ENCODE measurements at regions not wholly inside any gene's neighbourhood (a gene's known extent, or its start where the extent isn't known, plus 50 kb on each side); places are given as distances from the start of the nearest gene placed in this dataset.
"Not testable (repeated sequence)": the region's sequence is repeated elsewhere in the genome, so short reads cannot be mapped to it uniquely, and the experiment has no call there.

DNA sequence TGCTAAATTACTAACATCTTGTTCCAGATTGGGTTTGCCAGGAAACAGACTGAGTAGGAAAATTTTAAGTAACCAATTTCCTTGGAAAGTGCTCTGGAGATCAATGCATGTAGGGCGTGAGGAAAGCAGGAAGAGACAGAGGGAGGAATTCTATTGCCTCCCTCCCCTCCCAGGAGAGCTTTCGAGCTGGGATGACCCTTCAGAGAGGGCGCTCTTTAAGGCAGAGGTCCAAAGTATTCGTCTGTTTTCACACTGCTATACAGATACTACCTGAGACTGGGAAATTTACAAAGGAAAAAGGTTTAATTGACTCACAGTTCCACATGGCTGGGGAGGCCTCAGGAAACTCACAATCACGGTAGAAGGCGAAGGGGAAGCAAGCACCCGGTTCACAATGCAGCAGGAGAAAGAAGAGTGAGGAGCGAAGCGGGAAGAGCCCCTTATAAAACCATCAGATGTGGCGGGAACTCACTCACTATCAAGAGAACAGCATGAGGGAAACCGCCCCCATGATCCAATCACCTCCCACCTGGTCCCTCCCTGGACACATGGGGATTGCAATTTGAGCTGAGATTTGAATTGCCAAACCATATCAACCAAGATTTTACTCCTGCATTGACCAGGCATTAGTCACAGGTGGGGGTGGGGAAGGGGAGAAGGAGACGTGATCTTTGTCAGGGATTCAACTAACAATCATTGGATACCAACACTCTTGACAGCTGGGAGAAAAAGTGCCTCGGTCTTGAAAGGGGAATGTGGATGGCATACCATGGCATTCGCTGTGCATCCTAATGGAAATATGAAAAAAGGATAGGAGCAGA, 63.8 kb downstream of the SLITRK2 start:
- DNase-seq = no peak

DNA sequence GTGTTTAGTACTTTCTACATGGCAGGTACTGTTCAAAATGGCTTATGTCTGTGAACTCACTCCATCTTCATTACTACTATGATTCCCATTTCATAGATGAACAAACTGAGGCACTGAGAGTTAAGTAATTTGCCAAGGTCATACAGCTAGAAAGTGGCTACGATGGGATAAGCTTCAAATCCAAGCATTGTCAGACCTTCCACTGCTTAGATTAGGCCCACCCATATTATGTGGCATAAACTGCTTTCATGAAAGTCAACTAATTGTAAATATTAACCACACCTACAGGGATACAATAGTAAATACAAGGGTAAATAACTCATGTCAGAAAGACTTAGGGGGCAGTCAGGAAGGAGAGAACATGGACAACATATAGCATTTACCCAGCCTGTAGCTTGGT, 68.8 kb downstream of the SLITRK2 start:
- DNase-seq = no peak

DNA sequence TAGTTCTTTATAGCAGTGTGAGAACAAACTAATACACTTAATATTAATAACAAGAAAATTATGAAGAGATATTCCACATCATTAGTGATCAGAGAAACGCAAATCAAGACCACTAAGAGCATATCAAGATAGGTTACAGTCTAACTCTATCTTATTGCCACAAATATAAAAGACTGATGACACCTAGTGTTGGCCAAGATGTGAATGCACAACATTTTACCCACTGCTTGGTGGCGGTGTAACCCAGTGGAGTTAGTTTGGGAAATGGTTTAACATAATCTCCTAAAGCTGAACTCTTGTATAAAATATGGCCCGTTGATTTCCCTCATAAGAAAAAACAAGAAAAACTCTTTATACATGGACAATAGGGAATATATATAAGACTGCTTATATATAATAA, 92.4 kb downstream of the SLITRK2 start:
- DNase-seq = no peak

DNA sequence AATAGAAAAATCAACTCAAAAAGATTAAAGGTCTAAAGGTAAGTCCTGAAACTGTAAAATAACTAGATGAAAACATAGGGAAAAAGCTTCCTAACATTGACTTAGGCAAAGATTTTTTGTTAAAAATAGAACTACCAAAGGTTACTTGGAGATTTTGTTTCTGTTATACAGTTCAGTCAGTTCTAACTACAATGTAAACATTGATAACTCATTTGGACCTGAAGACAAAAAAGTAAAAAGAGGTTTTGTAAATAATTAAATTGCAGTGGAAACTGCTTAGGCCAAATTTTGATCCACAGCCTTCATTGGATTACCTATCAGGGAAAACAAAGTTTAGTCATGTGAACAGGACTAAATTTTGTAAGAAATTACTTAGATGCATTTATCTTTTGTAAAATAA, 101.8 kb downstream of the SLITRK2 start:
- no peak for DNase-seq

DNA sequence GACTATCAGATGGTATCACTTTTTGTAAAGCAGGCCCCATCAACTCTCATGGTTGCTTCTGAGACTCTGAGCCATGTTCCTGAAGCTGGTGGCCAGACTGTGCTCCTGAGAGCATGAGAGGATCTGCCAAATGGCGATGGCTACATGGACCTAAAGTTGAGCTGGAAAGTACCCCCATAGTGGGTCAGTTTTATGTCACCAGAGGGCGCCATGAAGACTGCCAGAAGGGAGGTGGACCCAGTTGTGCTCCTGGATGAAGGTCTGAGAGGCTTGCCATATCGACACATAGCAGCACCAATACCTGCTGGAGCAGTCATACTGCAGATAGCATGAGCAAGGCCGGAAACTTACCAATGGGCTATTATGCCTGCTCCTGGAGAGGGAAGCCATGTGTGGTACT, 105.7 kb downstream of the SLITRK2 start:
- no peak for DNase-seq

DNA sequence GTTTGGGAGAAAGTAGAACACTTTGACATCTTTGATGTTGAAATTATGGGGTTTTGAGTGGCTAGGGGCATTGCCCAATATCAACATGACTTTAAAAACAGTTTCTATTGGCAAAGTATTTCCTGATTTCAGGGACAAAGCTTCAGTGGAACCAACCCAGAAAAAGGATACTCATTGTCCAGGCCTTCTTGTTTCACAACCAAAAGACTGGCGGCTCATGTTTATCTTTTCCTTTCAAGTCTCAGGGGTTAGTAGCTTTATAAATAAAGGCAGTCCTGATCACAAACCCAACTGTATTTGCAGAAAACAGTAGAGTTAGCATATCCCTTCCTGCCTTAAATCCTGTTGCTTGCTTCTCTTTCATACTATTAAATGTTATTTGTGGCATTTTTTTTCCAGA, 119.1 kb downstream of the SLITRK2 start:
- no peak for DNase-seq

DNA sequence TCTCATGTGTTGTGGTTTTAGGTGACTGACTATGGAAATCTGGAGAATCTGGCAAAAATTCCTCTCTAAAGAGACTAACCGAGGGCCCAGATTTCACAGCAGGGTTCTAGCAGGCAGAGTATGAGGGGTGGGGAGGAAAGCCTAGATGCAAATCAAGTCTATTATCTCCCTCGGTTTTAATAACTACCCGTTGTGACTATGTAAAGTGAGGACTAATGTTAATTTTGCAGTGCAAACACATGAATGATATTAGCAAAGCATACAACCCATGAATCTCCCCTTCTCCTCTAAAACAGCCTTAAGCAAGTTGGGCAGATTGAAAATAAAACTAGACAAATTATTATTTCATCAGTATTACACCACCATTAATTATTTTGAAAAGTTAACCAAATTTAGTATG, 131.4 kb downstream of the SLITRK2 start:
- DNase-seq = no peak

DNA sequence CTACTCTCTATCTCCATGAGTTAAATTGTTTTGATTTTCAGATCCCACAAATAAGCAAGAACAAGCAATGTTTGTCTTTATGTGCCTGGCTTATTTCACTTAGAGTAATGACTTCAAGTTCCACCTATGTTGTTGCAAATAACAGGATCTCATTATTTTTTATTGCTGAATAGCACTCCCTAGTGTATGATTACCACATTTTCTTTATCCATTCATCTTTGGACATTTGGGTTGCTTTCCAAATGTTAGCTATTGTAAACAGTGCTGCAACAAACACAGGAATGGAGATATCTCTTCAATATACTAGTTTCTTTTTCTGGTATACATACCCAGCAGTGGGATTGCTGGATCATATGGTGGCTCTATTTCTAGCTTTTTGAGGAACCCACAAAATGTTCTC, 136.0 kb downstream of the SLITRK2 start:
- DNase-seq = no peak

DNA sequence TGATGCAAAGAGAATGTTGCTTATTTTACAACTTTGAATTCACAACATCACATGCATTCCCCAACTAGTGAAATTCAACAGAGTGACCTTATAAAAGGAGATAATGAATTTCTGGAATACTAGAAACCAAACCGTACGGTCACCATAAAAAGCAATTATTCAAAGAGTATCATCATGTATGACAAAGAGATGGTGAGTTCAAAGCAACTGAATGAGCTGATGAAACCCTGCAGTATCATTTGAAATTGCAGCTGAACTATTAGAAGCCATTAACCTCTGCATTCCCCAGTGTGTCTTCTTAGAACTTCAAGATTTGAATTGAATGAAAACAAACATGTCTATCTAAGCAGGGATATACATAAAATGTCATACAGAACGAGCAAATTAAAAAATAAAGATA, 172.4 kb downstream of the SLITRK2 start:
- no peak for DNase-seq

DNA sequence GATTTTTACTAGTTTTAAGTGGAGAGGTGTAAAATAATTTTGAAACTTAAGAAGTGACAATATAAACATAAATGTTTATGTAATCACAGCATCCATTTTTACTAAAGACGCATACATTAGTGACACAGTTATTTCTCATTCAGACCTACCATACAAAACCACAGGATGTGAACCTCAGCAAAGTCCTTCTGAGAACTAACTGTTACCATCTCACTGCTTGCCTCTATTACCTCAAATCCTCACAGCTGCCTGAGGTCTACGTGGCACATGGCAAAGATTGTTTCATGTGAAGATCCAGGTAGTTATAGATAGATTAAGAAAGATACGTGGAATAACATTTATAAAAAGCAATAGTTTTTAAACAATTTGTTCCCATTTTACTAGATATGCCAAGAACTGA, 189.0 kb downstream of the SLITRK2 start:
- no peak for DNase-seq

DNA sequence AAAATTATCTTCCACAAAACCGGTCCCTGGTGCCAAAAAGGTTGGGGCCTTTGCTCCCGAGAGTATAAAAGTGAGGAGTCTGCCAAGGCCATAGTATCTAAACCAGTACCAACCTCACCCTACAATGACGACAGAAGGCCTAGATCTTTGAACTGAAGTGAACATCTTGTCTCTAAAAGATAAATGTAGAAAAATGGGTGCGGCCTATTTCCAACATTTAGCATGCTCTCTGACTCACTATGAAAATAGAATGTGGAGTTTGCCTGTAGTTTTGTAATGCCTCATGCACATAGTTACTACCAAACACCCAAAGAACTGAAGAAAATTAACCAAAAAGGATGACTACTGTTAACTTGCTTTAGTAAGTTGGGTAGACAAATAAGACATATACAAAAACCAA, 218.4 kb downstream of the SLITRK2 start:
- no peak for DNase-seq

DNA sequence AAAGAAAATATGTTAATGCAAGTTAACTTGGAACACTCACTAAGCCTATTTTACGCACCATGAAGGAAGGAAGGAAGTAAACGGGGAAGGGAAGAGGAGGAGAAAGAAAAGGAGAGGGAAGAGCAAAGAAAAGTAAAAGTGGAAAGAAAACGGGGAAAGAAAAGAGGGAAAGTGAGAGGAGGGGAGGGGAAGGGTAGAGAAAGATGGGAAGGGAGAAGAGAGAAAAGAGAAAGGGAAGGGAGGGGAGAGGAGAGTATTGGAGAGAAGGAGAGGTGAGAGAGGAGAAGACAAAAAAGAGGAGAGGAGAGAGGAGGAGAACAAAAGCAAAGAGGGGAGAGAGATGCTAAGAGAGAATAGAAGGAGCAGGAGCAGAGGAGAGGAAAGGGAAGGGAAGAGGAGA, 224.1 kb downstream of the SLITRK2 start:
- no peak for DNase-seq

DNA sequence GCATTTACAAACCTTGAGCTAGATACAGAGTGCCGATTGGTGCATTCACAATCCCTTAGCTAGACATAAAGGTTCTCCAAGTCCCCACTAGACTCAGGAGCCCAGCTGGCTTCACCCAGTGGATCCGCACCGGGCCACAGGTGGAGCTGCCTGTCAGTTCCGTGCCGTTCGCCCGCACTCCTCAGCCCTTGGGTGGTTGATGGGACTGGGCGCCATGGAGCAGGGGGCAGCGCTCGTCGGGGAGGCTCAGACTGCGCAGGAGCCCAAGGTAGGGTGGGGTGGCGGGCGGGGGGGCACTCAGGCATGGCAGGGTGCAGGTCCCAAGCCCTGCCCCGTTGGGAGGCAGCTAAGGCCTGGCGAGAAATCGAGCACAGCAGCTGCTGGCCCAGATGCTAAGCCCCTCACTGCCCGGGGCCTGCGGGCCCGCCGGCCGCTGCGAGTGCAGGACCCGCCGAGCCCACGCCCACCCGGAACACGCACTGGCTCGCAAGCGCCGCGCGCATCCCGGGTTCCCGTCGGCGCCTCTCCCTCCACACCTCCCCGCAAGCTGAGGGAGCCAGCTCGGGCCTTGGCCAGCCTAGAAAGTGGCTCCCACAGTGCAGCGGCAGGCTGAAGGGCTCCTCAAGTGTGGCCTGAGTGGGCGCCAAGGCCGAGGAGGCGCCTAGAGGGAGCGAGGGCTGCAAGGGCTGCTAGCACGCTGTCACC, 228.5 kb downstream of the SLITRK2 start:
- DNase-seq = not testable (repeated sequence)

DNA sequence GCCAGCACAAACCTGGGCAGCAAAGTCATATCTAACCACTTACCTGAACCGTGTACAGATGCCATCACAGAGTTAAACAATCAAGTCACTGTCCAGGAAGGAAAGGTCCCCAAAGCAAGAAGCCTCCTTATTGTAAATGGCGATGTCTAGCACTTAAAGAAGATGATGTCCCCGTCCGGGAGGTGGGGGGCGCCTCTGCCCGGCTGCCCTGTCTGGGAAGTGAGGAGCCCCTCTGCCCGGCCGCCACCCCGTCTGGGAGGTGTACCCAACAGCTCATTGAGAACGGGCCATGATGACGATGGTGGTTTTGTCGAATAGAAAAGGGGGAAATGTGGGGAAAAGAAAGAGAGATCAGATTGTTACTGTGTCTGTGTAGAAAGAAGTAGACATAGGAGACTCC, 231.9 kb downstream of the SLITRK2 start:
- DNase-seq = not testable (repeated sequence)

DNA sequence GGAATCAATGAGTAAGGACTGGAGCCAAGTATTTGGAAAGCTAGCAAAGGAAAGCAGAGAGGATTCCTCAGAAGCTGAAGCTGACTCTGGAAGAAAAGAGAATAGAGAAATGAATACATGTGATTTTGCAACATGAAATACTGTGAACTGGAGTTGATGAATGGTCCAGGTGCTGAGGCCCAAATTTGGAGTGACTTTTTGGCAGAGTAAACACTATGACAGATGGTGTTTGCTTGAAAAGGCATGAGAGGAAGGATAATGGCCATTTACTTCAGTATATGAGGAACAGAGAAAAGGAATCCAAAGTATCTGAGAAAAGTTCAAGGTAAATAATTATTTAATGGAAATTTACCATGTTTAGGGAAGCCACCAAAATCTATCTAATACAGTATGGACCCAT, 236.7 kb downstream of the SLITRK2 start:
- no peak for DNase-seq

DNA sequence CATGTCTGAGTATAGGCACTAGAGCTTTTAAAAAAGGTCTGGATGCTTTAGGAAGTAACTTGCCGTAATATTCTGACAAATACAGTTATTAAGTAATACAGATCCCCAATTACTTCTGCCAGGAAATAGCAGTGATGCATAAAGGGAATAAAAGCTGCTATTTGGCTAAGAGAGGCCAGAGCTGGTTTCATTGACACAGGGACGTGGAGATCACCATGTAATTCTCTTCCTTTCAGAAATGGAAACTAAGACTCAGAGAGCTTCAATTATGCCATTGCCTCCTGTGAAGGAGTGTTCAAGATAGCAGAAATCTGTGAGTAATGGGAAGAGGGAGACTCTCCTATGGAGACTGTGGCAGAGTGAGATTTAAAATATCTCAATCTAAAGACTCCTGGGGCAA, 238.1 kb downstream of the SLITRK2 start:
- no peak for DNase-seq

DNA sequence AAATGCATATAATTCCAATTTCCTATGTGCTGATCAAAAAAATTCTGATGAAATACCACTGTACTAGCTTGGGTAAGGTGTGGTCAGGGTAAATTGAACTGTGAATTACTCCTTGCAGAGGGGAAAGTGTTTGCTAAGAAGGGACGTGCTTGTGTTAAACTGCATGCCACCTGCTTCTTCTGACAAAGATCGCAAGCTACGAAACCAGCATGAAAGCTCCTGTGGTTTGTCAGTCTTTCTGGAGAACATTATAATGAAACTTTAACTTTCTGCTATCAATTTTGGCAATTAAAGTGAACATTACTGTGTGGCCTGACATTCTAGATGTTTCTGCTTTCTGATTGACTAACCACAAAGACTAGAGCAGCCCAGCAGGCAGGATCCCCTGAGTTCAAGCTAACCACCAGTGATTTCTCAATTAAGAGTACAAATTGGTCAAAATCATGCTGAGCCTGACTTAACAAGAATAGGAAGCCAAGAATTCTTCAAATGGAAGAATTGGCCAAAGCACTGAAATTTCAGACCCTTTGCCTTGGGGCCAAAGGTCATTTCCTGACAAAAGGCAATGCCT, 239.0 kb downstream of the SLITRK2 start:
- no peak for DNase-seq

DNA sequence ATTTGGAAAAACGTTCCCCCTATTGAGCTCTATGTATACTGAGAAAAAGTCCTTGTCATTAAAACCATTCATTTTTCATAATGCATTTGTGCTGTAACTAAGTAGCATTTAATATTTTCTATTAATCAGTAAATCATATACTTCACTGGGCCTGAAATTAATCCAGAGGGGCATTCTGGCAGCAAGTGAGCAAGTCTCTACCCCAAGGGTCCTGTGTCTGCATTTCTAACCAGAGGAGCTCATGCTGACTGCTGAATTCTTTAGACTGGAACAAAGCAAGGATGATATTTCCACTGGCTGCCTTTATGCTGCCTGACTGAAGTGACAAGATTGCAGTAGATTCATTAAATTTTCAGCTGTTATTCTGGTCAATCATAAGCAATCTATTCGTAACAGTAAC, 246.5 kb downstream of the SLITRK2 start:
- DNase-seq = no peak

DNA sequence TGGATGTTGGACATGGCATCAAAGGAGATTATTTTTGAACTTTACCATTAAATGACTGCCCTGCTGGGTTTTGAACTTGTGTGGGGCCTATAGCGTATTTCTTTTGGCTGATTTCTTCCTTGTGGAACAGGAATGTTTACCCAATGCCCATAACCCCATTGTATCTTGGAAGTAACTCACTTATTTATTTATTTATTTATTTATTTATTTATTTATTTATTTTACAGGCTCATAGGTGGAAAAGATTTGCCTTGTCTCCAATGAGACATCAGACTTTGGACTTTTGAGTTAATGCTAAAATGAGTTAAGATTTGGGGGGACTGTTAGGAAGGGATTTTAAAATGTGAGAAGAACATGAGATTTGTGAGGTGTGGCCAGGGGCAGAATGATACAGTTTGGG, 273.1 kb downstream of the SLITRK2 start:
- no peak for DNase-seq

DNA sequence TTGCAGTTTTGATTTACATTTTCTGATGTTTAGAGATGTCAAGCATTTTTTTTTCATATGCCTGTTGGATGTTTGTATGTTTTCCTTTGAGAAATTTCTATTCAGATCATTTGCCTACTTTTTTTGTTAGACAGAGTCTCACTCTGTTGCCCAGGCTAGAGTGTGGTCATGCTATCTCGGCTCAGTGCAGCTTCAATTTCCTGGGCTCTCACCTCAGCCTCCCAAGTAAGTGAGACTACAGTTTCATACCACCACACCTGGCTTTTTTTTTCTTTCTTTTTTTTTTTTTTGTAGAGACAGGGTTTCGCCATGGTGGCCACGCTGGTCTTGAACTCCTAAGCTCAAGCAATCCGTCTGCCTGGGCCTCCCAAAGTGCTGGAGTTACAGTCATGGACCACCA, 291.7 kb downstream of the SLITRK2 start:
- DNase-seq = no peak

DNA sequence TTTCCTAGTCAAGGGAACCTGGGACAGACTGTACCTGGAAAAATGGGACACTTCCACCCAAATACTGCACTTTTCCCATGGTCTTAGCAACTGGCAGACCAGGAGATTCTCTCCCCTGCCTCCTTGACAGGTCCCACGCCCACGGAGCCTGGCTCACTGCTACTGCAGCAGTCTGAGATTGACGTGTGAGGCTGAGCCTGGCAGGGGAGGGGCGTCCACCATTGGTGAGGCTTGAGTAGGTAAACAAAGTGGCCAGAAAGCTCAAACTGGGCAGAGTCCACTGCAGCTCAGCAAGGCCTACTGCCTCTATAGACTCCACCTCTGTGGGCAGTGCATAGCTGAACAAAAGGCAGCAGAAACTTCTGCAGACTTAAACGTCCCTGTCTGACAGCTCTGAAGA, 301.4 kb downstream of the SLITRK2 start:
- not testable (repeated sequence) for DNase-seq

DNA sequence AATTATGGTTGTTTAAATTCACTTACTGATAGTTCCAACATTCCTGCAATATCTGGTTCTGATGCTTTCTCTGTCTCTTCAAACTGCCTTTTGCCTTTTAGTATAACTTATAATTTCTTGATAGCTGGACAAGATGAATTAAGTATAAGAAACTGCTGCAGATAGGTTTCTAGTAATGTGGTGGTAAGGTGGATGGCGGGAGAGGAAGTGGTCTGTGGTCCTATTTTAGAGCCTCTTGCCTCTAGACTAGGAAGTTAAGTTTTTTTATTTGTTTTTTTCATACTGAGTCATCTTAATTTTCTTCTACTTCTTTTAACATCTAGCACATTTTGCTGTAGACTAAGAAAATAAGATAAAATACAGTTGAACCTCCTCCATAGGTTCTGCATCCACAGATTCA, 310.0 kb downstream of the SLITRK2 start:
- DNase-seq = no peak

DNA sequence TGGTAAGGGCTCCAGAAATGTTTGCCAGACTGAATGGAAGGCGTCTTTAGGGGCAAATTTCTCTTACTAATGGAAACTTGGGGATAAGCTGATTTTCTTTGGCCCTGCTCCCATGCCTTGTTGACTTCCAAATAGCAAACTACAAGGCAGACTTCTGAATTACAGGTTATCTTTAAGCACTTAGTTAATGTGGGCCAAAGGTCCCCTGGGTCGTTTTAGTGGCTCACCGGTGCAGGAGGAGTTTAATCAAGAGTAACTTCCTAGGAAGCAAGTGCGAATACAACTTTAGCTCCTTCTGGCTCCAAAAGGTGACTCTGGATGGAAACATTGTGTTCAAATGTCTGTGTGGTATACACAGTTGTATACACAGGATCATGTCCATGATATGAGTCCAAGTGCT, 323.6 kb downstream of the SLITRK2 start:
- DNase-seq = no peak

DNA sequence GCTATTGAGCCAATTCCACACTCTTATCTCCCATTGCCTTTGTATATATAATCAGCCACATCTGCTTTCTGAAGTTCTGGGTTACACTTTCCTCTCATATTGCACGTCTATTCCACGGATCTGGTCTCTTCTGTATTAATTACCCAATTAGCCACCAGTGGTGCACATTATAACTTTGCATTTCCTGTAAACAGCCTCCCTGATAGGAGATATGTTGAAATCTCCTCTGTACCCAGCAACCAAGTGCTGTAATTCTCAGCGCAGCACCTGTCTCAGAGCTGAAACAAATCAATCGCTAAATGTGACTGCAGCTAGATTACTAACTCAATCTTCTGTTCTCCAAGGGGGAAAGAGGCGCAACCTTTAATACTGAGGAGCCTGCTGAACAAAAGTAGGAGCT, 326.4 kb downstream of the SLITRK2 start:
- DNase-seq = no peak

Measured in suppressor macrophage treated with lipopolysaccharide for 1 hour (primary cell).